ENCODE measurements at regions not wholly inside any gene's neighbourhood (a gene's known extent, or its start where the extent isn't known, plus 50 kb on each side); places are given as distances from the start of the nearest gene placed in this dataset.

GRCh38 chr17:52390422-52390821 is 231.9 kb upstream of the CA10 start:
- ATAC-seq (no peak), DNase-seq (ENCODE audit: low spot score) (no peak)
- Histone ChIP-seq H3K4me3 (no peak overlapping the region), H3K36me3 (ENCODE audit: insufficient read depth) (no peaks in the 10 kb centered on the region), H3K27me3 (ENCODE audit: insufficient read depth) (no peaks in the 10 kb centered on the region), H3K4me1 (ENCODE audit: insufficient read depth) (no peaks in the 10 kb centered on the region), H3K27ac (ENCODE audit: low read depth) (no peak overlapping the region), H3K79me2 (replicated peaks; ENCODE audit: insufficient read depth) (no peaks in the 10 kb centered on the region), H3F3A (replicated peaks; ENCODE audit: low read depth) (no peaks in the 10 kb centered on the region), H3K9me2 (ENCODE audit: insufficient read depth) (peaks cover 3% of the 10 kb centered on the region; the same call in 1 of the 2 replicates), H4K20me1 (replicated peaks; ENCODE audit: insufficient read depth) (no peaks in the 10 kb centered on the region), H3K4me2 (no peak overlapping the region), H2AFZ (no peak overlapping the region)
- Mint-ChIP-seq H3K4me3 (no peak overlapping the region), H3K9me3 (peaks cover 3% of the 10 kb centered on the region; the same call in 1 of the 3 replicates), H3K36me3 (ENCODE audit: low read depth) (no peaks in the 10 kb centered on the region), H3K4me1 (no peaks in the 10 kb centered on the region), H3K27me3 (ENCODE audit: insufficient read depth, low read depth, poor library complexity) (peaks cover 3% of the 10 kb centered on the region), H3K27ac (no peak overlapping the region)
- TF ChIP-seq NANOG (IDR thresholded peaks at IDR 0.05; ENCODE audit: borderline replicate concordance) (no peak), ZNF114 (CRISPR knock-in tag; IDR thresholded peaks at IDR 0.05) (no peak), CTCF (conservative IDR thresholded peaks at IDR 0.05; ENCODE audit: low read depth in 2 of 2) (no peak), REST (IDR thresholded peaks at IDR 0.05; ENCODE audit: unreplicated experiment) (no peak), EZH2 (IDR thresholded peaks at IDR 0.05; ENCODE audit: low read depth, unreplicated experiment) (no peak), ZNF462 (CRISPR knock-in tag; IDR thresholded peaks at IDR 0.05) (no peak), CREB1 (CRISPR knock-in tag; IDR thresholded peaks at IDR 0.05; ENCODE audit: low read depth) (no peak), ZNF331 (CRISPR knock-in tag; IDR thresholded peaks at IDR 0.05; ENCODE audit: low read depth) (no peak), POLR2AphosphoS5 (IDR thresholded peaks at IDR 0.05; ENCODE audit: low read depth) (no peak), STAT1 (IDR thresholded peaks at IDR 0.05; ENCODE audit: unreplicated experiment) (no peak), EZH2phosphoT487 (IDR thresholded peaks at IDR 0.05; ENCODE audit: unreplicated experiment) (no peak), ETS1 (IDR thresholded peaks at IDR 0.05) (no peak)

All from GM23338 (cell line).